NCI-H146 treated with DMSO at 0.1 percent for 48 hours (cell line): ENCODE measurements at regions not wholly inside any gene's neighbourhood (a gene's known extent, or its start where the extent isn't known, plus 50 kb on each side); places are given as distances from the start of the nearest gene placed in this dataset.

ENCODE experiments used
- DNase-seq: peaks from one replicate; lab custom pipeline; 2025; ENCODE audit not compliant: unreplicated experiment; lab: John Stamatoyannopoulos, UW

DNA sequence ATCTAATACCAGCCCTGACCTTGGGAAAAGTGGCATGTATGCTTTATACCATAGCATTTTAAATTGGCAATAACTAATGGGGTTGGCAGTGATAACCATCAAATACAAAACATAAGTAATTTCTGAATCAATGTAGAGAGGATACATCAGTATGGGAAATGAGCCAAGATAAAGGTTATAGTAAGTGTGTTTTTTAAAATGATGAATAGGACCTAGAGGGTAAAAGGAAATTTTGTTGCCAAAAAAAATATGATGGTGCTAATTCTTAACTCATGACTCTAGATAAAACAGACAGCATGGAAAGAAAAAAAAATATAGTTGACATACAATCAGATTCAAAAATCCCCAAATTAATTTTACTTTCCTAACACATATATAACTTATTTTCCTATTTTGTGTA is 75.4 kb upstream of the ROBO1 start:
- DNase-seq, result no peak

DNA sequence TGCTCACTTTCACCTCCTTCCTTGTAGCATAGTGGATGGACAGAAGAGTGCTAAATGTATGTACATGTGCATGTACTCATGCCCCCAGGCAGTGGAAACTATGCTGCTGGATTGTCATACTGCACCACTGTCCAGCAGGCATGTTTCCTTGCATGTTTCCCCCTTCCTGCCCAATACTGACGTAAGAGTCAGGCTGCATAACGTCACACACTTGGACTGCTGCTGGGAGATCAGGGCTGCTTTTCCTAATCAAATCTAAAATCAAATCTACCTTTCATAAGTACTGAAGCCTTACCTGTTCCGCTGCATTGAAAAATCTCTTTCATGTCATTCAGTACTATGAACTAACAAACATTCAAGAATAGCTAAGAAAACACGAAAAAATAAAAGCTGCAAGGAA is 67.9 kb upstream of the ROBO1 start:
- DNase-seq, result no peak

GRCh38 chr3:79824166-79824565 is 56.4 kb upstream of the ROBO1 start:
- no peak for DNase-seq

GRCh38 chr3:79822076-79822475 is 54.3 kb upstream of the ROBO1 start:
- no peak for DNase-seq

GRCh38 chr3:79820089-79820488 is 52.3 kb upstream of the ROBO1 start:
- DNase-seq, result no peak

DNA sequence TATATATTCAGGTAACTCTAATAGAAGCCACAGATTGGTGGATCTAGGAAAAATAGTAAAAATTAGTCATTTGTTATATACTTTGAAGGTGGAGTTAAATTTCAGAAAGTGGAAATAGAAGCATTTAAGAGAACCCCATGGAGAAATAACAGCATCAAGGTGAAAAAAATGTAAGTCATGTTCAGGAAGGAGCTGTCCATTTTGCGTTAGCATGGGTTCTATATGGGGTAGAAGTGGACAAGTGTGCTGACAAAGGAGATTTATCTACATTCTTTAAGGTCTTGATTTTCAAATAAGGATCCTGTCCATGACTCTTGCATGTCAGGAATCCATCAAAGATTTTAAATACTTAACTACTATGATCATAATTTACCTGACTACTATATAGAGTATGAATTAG is 50.2 kb upstream of the ROBO1 start:
- no peak for DNase-seq
